Astrocyte (in vitro differentiated cells and primary cell): ENCODE measurements at regions not wholly inside any gene's neighbourhood (a gene's known extent, or its start where the extent isn't known, plus 50 kb on each side); places are given as distances from the start of the nearest gene placed in this dataset.

ENCODE experiments used
- DNase-seq: peaks from one replicate; pipeline ENCODE4 v3.0.0-alpha.2; 2010; ENCODE audit warnings: low read depth
- FAIRE-seq: peaks from 2 replicates; lab custom pipeline; 2011; peaks lifted over from hg19 to GRCh38; lab: Jason Lieb, UNC
- H2AFZ ChIP-seq: 2 replicates; pipeline ENCODE4 v1.6.0; 2012; ENCODE audit warnings: low read depth, low read length, inconsistent platforms
- H3K27ac ChIP-seq: 2 replicates; pipeline ENCODE4 v1.5.1; 2011; ENCODE audit warnings: low read depth, low read length, inconsistent platforms
- H3K27me3 ChIP-seq: 2 replicates; pipeline ENCODE4 v1.6.0; 2011; ENCODE audit warnings: low read length, inconsistent platforms; ENCODE audit not compliant: insufficient read depth
- H3K36me3 ChIP-seq: 2 replicates; pipeline ENCODE4 v1.5.1; 2011; ENCODE audit warnings: low read length, inconsistent platforms; ENCODE audit not compliant: insufficient read depth
- H3K4me1 ChIP-seq: 2 replicates; pipeline ENCODE4 v1.5.1; 2011; ENCODE audit warnings: low read length, inconsistent platforms; ENCODE audit not compliant: insufficient read depth
- H3K4me2 ChIP-seq: 2 replicates; pipeline ENCODE4 v1.6.0; 2012; ENCODE audit warnings: low read length, inconsistent platforms
- H3K4me3 ChIP-seq: 2 replicates; pipeline ENCODE4 v1.5.1; 2011; ENCODE audit warnings: low read depth, mild to moderate bottlenecking, low read length, inconsistent platforms; ENCODE audit not compliant: insufficient read depth
- H3K79me2 ChIP-seq: 2 replicates; pipeline ENCODE4 v1.6.0; 2012; ENCODE audit warnings: mild to moderate bottlenecking, low read length, inconsistent platforms; ENCODE audit not compliant: insufficient read depth
- H3K9ac ChIP-seq: 2 replicates; pipeline ENCODE4 v1.6.0; 2012; ENCODE audit warnings: mild to moderate bottlenecking, low read length, inconsistent platforms
- H3K9me3 ChIP-seq: 2 replicates; pipeline ENCODE4 v1.5.1; 2012; ENCODE audit warnings: low read depth, mild to moderate bottlenecking, low read length, inconsistent platforms; ENCODE audit not compliant: insufficient read depth
- H4K20me1 ChIP-seq: 2 replicates; pipeline ENCODE4 v1.6.0; 2012; ENCODE audit warnings: low read length, inconsistent platforms; ENCODE audit not compliant: insufficient read depth
- H3K27ac Mint-ChIP-seq: one replicate; pipeline ENCODE4 v1.8.0; 2021; ENCODE audit warnings: mild to moderate bottlenecking, mixed read lengths; ENCODE audit not compliant: unreplicated experiment
- H3K27me3 Mint-ChIP-seq: one replicate; pipeline ENCODE4 v1.8.0; 2021; ENCODE audit warnings: low read depth, mixed read lengths; ENCODE audit not compliant: unreplicated experiment
- H3K36me3 Mint-ChIP-seq: one replicate; pipeline ENCODE4 v1.8.0; 2021; ENCODE audit warnings: low read depth, mixed read lengths; ENCODE audit not compliant: unreplicated experiment
- H3K4me1 Mint-ChIP-seq: one replicate; pipeline ENCODE4 v1.8.0; 2021; ENCODE audit warnings: low read depth, mixed read lengths; ENCODE audit not compliant: unreplicated experiment
- H3K4me3 Mint-ChIP-seq: one replicate; pipeline ENCODE4 v1.8.0; 2021; ENCODE audit warnings: mild to moderate bottlenecking, moderate library complexity, mixed read lengths; ENCODE audit not compliant: unreplicated experiment
- H3K9me3 Mint-ChIP-seq: one replicate; pipeline ENCODE4 v1.8.0; 2021; ENCODE audit warnings: mild to moderate bottlenecking, mixed read lengths; ENCODE audit not compliant: unreplicated experiment
- EZH2 ChIP-seq: IDR thresholded peaks from 2 replicates; pipeline ENCODE4 v1.6.1; 2012; ENCODE audit warnings: mild to moderate bottlenecking, low read length, inconsistent platforms; ENCODE audit not compliant: insufficient read depth
- TF ChIP-seq, protein P1 (sequence below): IDR thresholded peaks from 2 replicates; pipeline ENCODE4 v1.5.1; 2011; ENCODE audit warnings: low read depth, mild to moderate bottlenecking, inconsistent platforms, low read length, moderate library complexity; ENCODE audit not compliant: insufficient read depth

- Mint-ChIP-seq H3K27me3 (no peaks in the 10 kb centered on the region), H3K9me3 (no peaks in the 10 kb centered on the region), H3K36me3 (no peaks in the 10 kb centered on the region), H3K4me3 (no peak overlapping the region), H3K4me1 (no peaks in the 10 kb centered on the region), H3K27ac (no peak overlapping the region)
- Histone ChIP-seq H3K27ac (no peak overlapping the region), H3K4me3 (no peak overlapping the region), H2AFZ (no peak overlapping the region), H4K20me1 (no peaks in the 10 kb centered on the region), H3K27me3 (no peaks in the 10 kb centered on the region), H3K9ac (no peak overlapping the region), H3K4me1 (no peaks in the 10 kb centered on the region), H3K79me2 (no peaks in the 10 kb centered on the region), H3K9me3 (peaks cover 4% of the 10 kb centered on the region), H3K4me2 (no peak overlapping the region), H3K36me3 (no peaks in the 10 kb centered on the region)
- FAIRE-seq (no peak), DNase-seq (no peak)
- no peak for TF ChIP-seq EZH2
- TF ChIP-seq, protein P1, sequence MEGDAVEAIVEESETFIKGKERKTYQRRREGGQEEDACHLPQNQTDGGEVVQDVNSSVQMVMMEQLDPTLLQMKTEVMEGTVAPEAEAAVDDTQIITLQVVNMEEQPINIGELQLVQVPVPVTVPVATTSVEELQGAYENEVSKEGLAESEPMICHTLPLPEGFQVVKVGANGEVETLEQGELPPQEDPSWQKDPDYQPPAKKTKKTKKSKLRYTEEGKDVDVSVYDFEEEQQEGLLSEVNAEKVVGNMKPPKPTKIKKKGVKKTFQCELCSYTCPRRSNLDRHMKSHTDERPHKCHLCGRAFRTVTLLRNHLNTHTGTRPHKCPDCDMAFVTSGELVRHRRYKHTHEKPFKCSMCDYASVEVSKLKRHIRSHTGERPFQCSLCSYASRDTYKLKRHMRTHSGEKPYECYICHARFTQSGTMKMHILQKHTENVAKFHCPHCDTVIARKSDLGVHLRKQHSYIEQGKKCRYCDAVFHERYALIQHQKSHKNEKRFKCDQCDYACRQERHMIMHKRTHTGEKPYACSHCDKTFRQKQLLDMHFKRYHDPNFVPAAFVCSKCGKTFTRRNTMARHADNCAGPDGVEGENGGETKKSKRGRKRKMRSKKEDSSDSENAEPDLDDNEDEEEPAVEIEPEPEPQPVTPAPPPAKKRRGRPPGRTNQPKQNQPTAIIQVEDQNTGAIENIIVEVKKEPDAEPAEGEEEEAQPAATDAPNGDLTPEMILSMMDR, result no peak
Measured at GRCh38 chr5:16326137-16326536, 139.5 kb downstream of the ZNF622 start.

- Histone ChIP-seq H2AFZ (no peak overlapping the region), H4K20me1 (no peaks in the 10 kb centered on the region), H3K4me3 (no peak overlapping the region), H3K9me3 (no peaks in the 10 kb centered on the region), H3K9ac (no peak overlapping the region), H3K36me3 (no peaks in the 10 kb centered on the region), H3K4me1 (no peaks in the 10 kb centered on the region), H3K79me2 (no peaks in the 10 kb centered on the region), H3K27ac (no peak overlapping the region), H3K4me2 (no peak overlapping the region), H3K27me3 (no peaks in the 10 kb centered on the region)
- Mint-ChIP-seq H3K4me3 (no peak overlapping the region), H3K4me1 (no peaks in the 10 kb centered on the region), H3K27me3 (no peaks in the 10 kb centered on the region), H3K36me3 (no peaks in the 10 kb centered on the region), H3K9me3 (no peaks in the 10 kb centered on the region), H3K27ac (no peak overlapping the region)
- TF ChIP-seq EZH2, result no peak
- TF ChIP-seq, protein P1, result no peak
- FAIRE-seq (no peak), DNase-seq (no peak)
Measured at GRCh38 chr5:16321284-16321683, 141.7 kb upstream of the MARCHF11 start.

- no peak overlapping the region for H3K27ac Mint-ChIP-seq
Measured at GRCh38 chr5:16315501-16315900, 135.9 kb upstream of the MARCHF11 start.

More at GRCh38 chr5:16315501-16315900, 135.9 kb upstream of the MARCHF11 start:
- Histone ChIP-seq H3K9me3 (no peaks in the 10 kb centered on the region), H3K4me1 (no peaks in the 10 kb centered on the region), H3K9ac (no peak overlapping the region), H3K27ac (no peak overlapping the region), H3K4me2 (no peak overlapping the region), H3K36me3 (no peaks in the 10 kb centered on the region), H3K79me2 (no peaks in the 10 kb centered on the region), H4K20me1 (no peaks in the 10 kb centered on the region), H3K27me3 (no peaks in the 10 kb centered on the region), H3K4me3 (no peak overlapping the region), H2AFZ (no peak overlapping the region)
- FAIRE-seq (no peak), DNase-seq (no peak)
- no peaks in the 10 kb centered on the region for H3K36me3 Mint-ChIP-seq
- TF ChIP-seq, protein P1, result no peak
- TF ChIP-seq EZH2, result no peak
- H3K4me1 Mint-ChIP-seq, result no peaks in the 10 kb centered on the region
- no peaks in the 10 kb centered on the region for H3K9me3 Mint-ChIP-seq
- no peaks in the 10 kb centered on the region for H3K27me3 Mint-ChIP-seq
- no peak overlapping the region for H3K4me3 Mint-ChIP-seq
